HEK293 (cell line): ENCODE measurements at regions not wholly inside any gene's neighbourhood (a gene's known extent, or its start where the extent isn't known, plus 50 kb on each side); places are given as distances from the start of the nearest gene placed in this dataset.

Experiments
- CTCF ChIA-PET: fragments of 350-600 bp; formaldehyde crosslinking; extraction: SDS; loops from one replicate; lab custom pipeline; 2021; ENCODE audit warnings: antibody characterized with exemption; lab: Yijun Ruan, JAX
- POLR2A ChIA-PET: fragments of 300-600 bp; formaldehyde crosslinking; extraction: SDS; loops from one replicate; lab custom pipeline; 2020; ENCODE audit warnings: antibody characterized with exemption, inconsistent platforms; lab: Yijun Ruan, JAX
- H3K27ac ChIP-seq: fragments of 200-500 bp; sonication (Bioruptor generic); 2 replicates; pipeline ENCODE4 v1.5.1; 2014; ENCODE audit warnings: low read depth, low read length, control low read depth, inconsistent platforms; ENCODE audit errors: extremely low read depth
- H3K36me3 ChIP-seq, 2 experiments: fragments of 200-500 bp in 1 of 2; sonication (Bioruptor generic) in 1 of 2; 1 replicate in 1 of 2; 2 replicates in 1 of 2; pipeline ENCODE4 v1.5.1; 2014 to 2017; ENCODE audit warnings: inconsistent platforms in 2 of 2, low read length in 2 of 2; ENCODE audit not compliant: control insufficient read depth in 2 of 2, insufficient read depth in 1 of 2
- H3K4me1 ChIP-seq: fragments of 200-500 bp; sonication (Bioruptor generic); 2 replicates; pipeline ENCODE4 v1.5.1; 2014; ENCODE audit warnings: mild to moderate bottlenecking, low read length, inconsistent platforms; ENCODE audit not compliant: control insufficient read depth, insufficient read depth
- H3K4me3 ChIP-seq: 2 replicates; pipeline ENCODE4 v1.5.1; 2011; ENCODE audit warnings: low read depth, mild to moderate bottlenecking, control low read depth, low read length, moderate library complexity
- H3K9me3 ChIP-seq: fragments of 200-500 bp; sonication (Bioruptor generic); 2 replicates; pipeline ENCODE4 v1.5.1; 2014; ENCODE audit warnings: low read depth, low read length, inconsistent platforms; ENCODE audit not compliant: control insufficient read depth, insufficient read depth
- KLF16 ChIP-seq: fragments of 450-650 bp; formaldehyde crosslinking; IDR thresholded peaks from 2 replicates; pipeline ENCODE4 v1.5.1; 2017; ENCODE audit warnings: missing biosample characterization, missing genetic modification characterization
- KLF8 ChIP-seq: fragments of 450-650 bp; formaldehyde crosslinking; IDR thresholded peaks from 2 replicates; pipeline ENCODE4 v1.5.1; 2016; ENCODE audit warnings: missing biosample characterization, missing genetic modification characterization
- RBAK ChIP-seq: fragments of 450-650 bp; formaldehyde crosslinking; IDR thresholded peaks from 2 replicates; pipeline ENCODE4 v1.5.1; 2016; ENCODE audit warnings: missing biosample characterization, missing genetic modification characterization
- SCRT2 ChIP-seq: fragments of 450-650 bp; formaldehyde crosslinking; IDR thresholded peaks from 2 replicates; pipeline ENCODE4 v1.5.1; 2016; ENCODE audit warnings: missing biosample characterization, missing genetic modification characterization
- SP2 ChIP-seq: fragments of 450-650 bp; formaldehyde crosslinking; IDR thresholded peaks from 2 replicates; pipeline ENCODE4 v1.5.1; 2016; ENCODE audit warnings: missing biosample characterization, missing genetic modification characterization
- ZEB2 ChIP-seq: fragments of 450-650 bp; formaldehyde crosslinking; IDR thresholded peaks from 2 replicates; pipeline ENCODE4 v1.5.1; 2016; ENCODE audit warnings: missing biosample characterization, missing genetic modification characterization
- ZFHX2 ChIP-seq: fragments of 450-650 bp; formaldehyde crosslinking; conservative IDR thresholded peaks from 2 replicates; pipeline ENCODE4 v1.5.1; 2016; ENCODE audit warnings: missing biosample characterization, missing genetic modification characterization
- ZFP41 ChIP-seq: fragments of 450-650 bp; formaldehyde crosslinking; IDR thresholded peaks from 2 replicates; pipeline ENCODE4 v1.5.1; 2016; ENCODE audit warnings: missing biosample characterization, missing genetic modification characterization, borderline replicate concordance
- ZNF266 ChIP-seq: fragments of 450-650 bp; formaldehyde crosslinking; IDR thresholded peaks from 2 replicates; pipeline ENCODE4 v1.5.1; 2016; ENCODE audit warnings: missing biosample characterization, missing genetic modification characterization, low read depth
- ZNF324 ChIP-seq: fragments of 450-650 bp; formaldehyde crosslinking; IDR thresholded peaks from 2 replicates; pipeline ENCODE4 v1.5.1; 2016; ENCODE audit warnings: missing biosample characterization, missing genetic modification characterization
- ZNF366 ChIP-seq: fragments of 450-650 bp; formaldehyde crosslinking; conservative IDR thresholded peaks from 2 replicates; pipeline ENCODE4 v1.5.1; 2016; ENCODE audit warnings: missing biosample characterization, missing genetic modification characterization
- ZNF394 ChIP-seq: fragments of 450-650 bp; formaldehyde crosslinking; IDR thresholded peaks from 2 replicates; pipeline ENCODE4 v1.5.1; 2016; ENCODE audit warnings: missing biosample characterization, missing genetic modification characterization, mild to moderate bottlenecking, moderate library complexity, borderline replicate concordance
- ZNF416 ChIP-seq: fragments of 450-650 bp; formaldehyde crosslinking; IDR thresholded peaks from 2 replicates; pipeline ENCODE4 v1.5.1; 2016; ENCODE audit warnings: missing biosample characterization, missing genetic modification characterization
- ZNF560 ChIP-seq: fragments of 450-650 bp; formaldehyde crosslinking; IDR thresholded peaks from 2 replicates; pipeline ENCODE4 v1.5.1; 2017; ENCODE audit warnings: missing biosample characterization, missing genetic modification characterization, borderline replicate concordance
- ZNF585B ChIP-seq: fragments of 450-650 bp; formaldehyde crosslinking; IDR thresholded peaks from 2 replicates; pipeline ENCODE4 v1.5.1; 2016; ENCODE audit warnings: missing biosample characterization, missing genetic modification characterization
- ZNF768 ChIP-seq: fragments of 450-650 bp; formaldehyde crosslinking; IDR thresholded peaks from 2 replicates; pipeline ENCODE4 v1.5.1; 2018; ENCODE audit warnings: missing biosample characterization, mild to moderate bottlenecking, missing genetic modification characterization
- ZNF776 ChIP-seq: fragments of 450-650 bp; formaldehyde crosslinking; IDR thresholded peaks from 2 replicates; pipeline ENCODE4 v1.5.0; 2017; ENCODE audit warnings: missing biosample characterization, missing genetic modification characterization, borderline replicate concordance
- TF ChIP-seq, protein P1 (sequence below): fragments of 450-650 bp; formaldehyde crosslinking; IDR thresholded peaks from 2 replicates; pipeline ENCODE4 v1.5.1; 2017; ENCODE audit warnings: missing biosample characterization, mild to moderate bottlenecking, missing genetic modification characterization, moderate library complexity
- TF ChIP-seq, protein P2 (sequence below): fragments of 450-650 bp; formaldehyde crosslinking; IDR thresholded peaks from 2 replicates; pipeline ENCODE4 v1.5.1; 2017; ENCODE audit warnings: missing biosample characterization, missing genetic modification characterization
- TF ChIP-seq, protein P3 (sequence below): fragments of 450-650 bp; formaldehyde crosslinking; IDR thresholded peaks from 2 replicates; pipeline ENCODE4 v1.5.1; 2016; ENCODE audit warnings: missing biosample characterization, missing genetic modification characterization
- TF ChIP-seq, protein P4 (sequence below): fragments of 450-650 bp; formaldehyde crosslinking; IDR thresholded peaks from 2 replicates; pipeline ENCODE4 v1.5.1; 2017; ENCODE audit warnings: missing biosample characterization, missing genetic modification characterization
- TF ChIP-seq, protein P5 (sequence below): fragments of 450-650 bp; formaldehyde crosslinking; conservative IDR thresholded peaks from 2 replicates; pipeline ENCODE4 v1.5.1; 2016; ENCODE audit warnings: low read depth, missing biosample characterization, missing genetic modification characterization

DNA sequence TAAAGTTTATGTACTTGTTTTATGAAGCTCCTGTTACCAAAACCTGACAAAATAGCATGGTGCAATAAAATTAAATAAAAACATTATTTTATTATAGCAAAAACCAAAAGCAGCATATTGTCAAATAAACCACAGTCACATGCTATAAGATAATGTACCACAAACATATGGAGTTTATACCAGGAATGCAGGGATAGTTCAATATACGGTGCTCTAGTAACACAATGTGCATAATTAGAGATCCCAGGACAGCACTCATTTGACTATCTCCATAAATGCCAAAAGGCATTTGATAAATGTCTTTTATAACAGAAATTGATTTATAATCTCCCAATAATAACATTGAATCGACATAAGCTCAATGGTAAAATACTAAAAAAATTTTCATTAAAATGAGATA, 402.0 kb downstream of the RND3 start:
- Histone ChIP-seq H3K27ac (no peak overlapping the region), H3K4me3 (no peak overlapping the region), H3K9me3 (no peaks in the 10 kb centered on the region), H3K4me1 (no peaks in the 10 kb centered on the region), H3K36me3 (no peaks in the 10 kb centered on the region)
- ChIA-PET POLR2A (no interaction called here), CTCF (no interaction called here)
- no peak for TF ChIP-seq ZNF394
- TF ChIP-seq ZNF560 (tag by site-specific recombination), result no peak
- TF ChIP-seq ZNF585B (tag by site-specific recombination), result no peak
- no peak for TF ChIP-seq ZFP41 (tag by site-specific recombination)
- TF ChIP-seq ZNF266 (tag by site-specific recombination), result no peak
- no peak for TF ChIP-seq ZNF768 (tag by site-specific recombination)
- no peak for TF ChIP-seq ZNF324 (tag by site-specific recombination)

DNA sequence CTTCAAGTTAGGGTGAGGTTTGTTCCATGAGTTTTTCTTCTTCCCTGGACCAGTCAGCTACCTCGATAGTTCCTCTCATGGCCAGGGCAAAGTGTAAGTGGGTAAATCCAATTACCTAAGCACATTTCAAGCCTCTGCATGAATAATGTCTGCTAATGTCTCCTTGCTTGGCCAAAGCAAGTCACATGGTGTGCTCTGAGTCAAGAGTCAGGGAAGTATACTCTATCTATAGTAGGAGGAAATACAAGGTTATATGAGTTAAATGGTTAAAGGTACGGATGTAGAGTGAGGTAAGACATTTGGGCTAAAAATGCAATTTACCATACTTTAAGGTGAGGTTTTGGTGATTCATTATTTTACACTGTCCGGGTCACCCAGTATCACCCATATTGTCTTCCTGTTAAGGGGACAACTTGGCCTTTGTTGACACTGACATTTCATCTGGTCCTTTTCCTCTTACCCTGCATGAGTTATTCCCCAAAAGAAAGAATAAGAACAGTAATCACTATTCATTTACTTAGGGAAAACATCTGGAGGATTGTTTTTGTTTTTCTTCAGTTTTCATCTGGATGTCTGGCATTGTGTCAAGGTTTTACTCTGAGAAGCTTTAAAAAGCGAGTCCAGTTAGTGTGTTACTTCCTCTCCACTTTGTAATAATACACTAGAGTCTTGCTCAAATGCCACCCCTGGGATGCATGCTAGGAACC, 405.5 kb downstream of the RND3 start:
- CTCF ChIA-PET, result no interaction called here
- Histone ChIP-seq H3K36me3 (no peaks in the 10 kb centered on the region), H3K27ac (no peak overlapping the region), H3K9me3 (no peaks in the 10 kb centered on the region), H3K4me1 (no peaks in the 10 kb centered on the region), H3K4me3 (no peak overlapping the region)
- POLR2A ChIA-PET, result no interaction called here
- TF ChIP-seq, protein P1, sequence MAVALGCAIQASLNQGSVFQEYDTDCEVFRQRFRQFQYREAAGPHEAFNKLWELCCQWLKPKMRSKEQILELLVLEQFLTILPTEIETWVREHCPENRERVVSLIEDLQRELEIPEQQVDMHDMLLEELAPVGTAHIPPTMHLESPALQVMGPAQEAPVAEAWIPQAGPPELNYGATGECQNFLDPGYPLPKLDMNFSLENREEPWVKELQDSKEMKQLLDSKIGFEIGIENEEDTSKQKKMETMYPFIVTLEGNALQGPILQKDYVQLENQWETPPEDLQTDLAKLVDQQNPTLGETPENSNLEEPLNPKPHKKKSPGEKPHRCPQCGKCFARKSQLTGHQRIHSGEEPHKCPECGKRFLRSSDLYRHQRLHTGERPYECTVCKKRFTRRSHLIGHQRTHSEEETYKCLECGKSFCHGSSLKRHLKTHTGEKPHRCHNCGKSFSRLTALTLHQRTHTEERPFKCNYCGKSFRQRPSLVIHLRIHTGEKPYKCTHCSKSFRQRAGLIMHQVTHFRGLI (tag by site-specific recombination), result no peak
- no peak for TF ChIP-seq KLF16 (tag by site-specific recombination)
- TF ChIP-seq, protein P2, sequence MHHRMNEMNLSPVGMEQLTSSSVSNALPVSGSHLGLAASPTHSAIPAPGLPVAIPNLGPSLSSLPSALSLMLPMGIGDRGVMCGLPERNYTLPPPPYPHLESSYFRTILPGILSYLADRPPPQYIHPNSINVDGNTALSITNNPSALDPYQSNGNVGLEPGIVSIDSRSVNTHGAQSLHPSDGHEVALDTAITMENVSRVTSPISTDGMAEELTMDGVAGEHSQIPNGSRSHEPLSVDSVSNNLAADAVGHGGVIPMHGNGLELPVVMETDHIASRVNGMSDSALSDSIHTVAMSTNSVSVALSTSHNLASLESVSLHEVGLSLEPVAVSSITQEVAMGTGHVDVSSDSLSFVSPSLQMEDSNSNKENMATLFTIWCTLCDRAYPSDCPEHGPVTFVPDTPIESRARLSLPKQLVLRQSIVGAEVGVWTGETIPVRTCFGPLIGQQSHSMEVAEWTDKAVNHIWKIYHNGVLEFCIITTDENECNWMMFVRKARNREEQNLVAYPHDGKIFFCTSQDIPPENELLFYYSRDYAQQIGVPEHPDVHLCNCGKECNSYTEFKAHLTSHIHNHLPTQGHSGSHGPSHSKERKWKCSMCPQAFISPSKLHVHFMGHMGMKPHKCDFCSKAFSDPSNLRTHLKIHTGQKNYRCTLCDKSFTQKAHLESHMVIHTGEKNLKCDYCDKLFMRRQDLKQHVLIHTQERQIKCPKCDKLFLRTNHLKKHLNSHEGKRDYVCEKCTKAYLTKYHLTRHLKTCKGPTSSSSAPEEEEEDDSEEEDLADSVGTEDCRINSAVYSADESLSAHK, result no peak
- no peak for TF ChIP-seq ZFHX2 (tag by site-specific recombination)
- TF ChIP-seq, protein P3, sequence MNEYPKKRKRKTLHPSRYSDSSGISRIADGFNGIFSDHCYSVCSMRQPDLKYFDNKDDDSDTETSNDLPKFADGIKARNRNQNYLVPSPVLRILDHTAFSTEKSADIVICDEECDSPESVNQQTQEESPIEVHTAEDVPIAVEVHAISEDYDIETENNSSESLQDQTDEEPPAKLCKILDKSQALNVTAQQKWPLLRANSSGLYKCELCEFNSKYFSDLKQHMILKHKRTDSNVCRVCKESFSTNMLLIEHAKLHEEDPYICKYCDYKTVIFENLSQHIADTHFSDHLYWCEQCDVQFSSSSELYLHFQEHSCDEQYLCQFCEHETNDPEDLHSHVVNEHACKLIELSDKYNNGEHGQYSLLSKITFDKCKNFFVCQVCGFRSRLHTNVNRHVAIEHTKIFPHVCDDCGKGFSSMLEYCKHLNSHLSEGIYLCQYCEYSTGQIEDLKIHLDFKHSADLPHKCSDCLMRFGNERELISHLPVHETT (tag by site-specific recombination), result no peak
- TF ChIP-seq ZNF416 (tag by site-specific recombination), result no peak
- TF ChIP-seq, protein P4, sequence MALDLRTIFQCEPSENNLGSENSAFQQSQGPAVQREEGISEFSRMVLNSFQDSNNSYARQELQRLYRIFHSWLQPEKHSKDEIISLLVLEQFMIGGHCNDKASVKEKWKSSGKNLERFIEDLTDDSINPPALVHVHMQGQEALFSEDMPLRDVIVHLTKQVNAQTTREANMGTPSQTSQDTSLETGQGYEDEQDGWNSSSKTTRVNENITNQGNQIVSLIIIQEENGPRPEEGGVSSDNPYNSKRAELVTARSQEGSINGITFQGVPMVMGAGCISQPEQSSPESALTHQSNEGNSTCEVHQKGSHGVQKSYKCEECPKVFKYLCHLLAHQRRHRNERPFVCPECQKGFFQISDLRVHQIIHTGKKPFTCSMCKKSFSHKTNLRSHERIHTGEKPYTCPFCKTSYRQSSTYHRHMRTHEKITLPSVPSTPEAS, result no peak
- TF ChIP-seq, protein P5, sequence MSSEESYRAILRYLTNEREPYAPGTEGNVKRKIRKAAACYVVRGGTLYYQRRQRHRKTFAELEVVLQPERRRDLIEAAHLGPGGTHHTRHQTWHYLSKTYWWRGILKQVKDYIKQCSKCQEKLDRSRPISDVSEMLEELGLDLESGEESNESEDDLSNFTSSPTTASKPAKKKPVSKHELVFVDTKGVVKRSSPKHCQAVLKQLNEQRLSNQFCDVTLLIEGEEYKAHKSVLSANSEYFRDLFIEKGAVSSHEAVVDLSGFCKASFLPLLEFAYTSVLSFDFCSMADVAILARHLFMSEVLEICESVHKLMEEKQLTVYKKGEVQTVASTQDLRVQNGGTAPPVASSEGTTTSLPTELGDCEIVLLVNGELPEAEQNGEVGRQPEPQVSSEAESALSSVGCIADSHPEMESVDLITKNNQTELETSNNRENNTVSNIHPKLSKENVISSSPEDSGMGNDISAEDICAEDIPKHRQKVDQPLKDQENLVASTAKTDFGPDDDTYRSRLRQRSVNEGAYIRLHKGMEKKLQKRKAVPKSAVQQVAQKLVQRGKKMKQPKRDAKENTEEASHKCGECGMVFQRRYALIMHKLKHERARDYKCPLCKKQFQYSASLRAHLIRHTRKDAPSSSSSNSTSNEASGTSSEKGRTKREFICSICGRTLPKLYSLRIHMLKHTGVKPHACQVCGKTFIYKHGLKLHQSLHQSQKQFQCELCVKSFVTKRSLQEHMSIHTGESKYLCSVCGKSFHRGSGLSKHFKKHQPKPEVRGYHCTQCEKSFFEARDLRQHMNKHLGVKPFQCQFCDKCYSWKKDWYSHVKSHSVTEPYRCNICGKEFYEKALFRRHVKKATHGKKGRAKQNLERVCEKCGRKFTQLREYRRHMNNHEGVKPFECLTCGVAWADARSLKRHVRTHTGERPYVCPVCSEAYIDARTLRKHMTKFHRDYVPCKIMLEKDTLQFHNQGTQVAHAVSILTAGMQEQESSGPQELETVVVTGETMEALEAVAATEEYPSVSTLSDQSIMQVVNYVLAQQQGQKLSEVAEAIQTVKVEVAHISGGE (tag by site-specific recombination), result no peak
- TF ChIP-seq SP2 (tag by site-specific recombination), result no peak
- TF ChIP-seq ZEB2, result no peak
- TF ChIP-seq KLF8 (tag by site-specific recombination), result no peak
- no peak for TF ChIP-seq ZNF776 (tag by site-specific recombination)
- TF ChIP-seq SCRT2 (tag by site-specific recombination), result no peak
- no peak for TF ChIP-seq ZNF366 (tag by site-specific recombination)
- no peak for TF ChIP-seq RBAK (tag by site-specific recombination)
